DMS53 (cell line): ENCODE measurements at regions not wholly inside any gene's neighbourhood (a gene's known extent, or its start where the extent isn't known, plus 50 kb on each side); places are given as distances from the start of the nearest gene placed in this dataset.

Source experiments
- DNase-seq: peaks from one replicate; lab custom pipeline; 2025; lab: John Stamatoyannopoulos, UW

- DNase-seq = no peak
These were observed 545.9 kb downstream of the PLPP3 start for GRCh38 chr1:56033321-56034037.

- DNase-seq = no peak
These were observed 547.2 kb downstream of the PLPP3 start for GRCh38 chr1:56032096-56032676.

GRCh38 chr1:56031001-56031400, 548.4 kb downstream of the PLPP3 start:
- no peak for DNase-seq

- DNase-seq = peak; percentile 91
These were observed 549.9 kb downstream of the PLPP3 start for GRCh38 chr1:56029319-56030003.

- DNase-seq = no peak
These were observed 550.5 kb downstream of the PLPP3 start for GRCh38 chr1:56028911-56029310.

- no peak for DNase-seq
These were observed 551.1 kb downstream of the PLPP3 start for GRCh38 chr1:56028244-56028643.

- DNase-seq = peak; percentile 95
These were observed 553.4 kb downstream of the PLPP3 start for GRCh38 chr1:56025942-56026341.

GRCh38 chr1:56024155-56024554, 555.2 kb downstream of the PLPP3 start:
- no peak for DNase-seq

- DNase-seq = no peak
These were observed 559.4 kb downstream of the PLPP3 start for GRCh38 chr1:56019922-56020321.

- no peak for DNase-seq
These were observed 559.9 kb downstream of the PLPP3 start for GRCh38 chr1:56019472-56019871.

GRCh38 chr1:56017336-56017735, 562.0 kb downstream of the PLPP3 start:
- DNase-seq = peak; percentile 24

GRCh38 chr1:56003846-56004245, 575.5 kb downstream of the PLPP3 start:
- DNase-seq = no peak

- DNase-seq = no peak
These were observed 577.1 kb downstream of the PLPP3 start for GRCh38 chr1:56002231-56002630.

- no peak for DNase-seq
These were observed 578.9 kb downstream of the PLPP3 start for GRCh38 chr1:56000424-56000823.

GRCh38 chr1:55997536-55997935, 581.8 kb downstream of the PLPP3 start:
- no peak for DNase-seq

GRCh38 chr1:55993646-55994318, 585.6 kb downstream of the PLPP3 start:
- DNase-seq = no peak

GRCh38 chr1:55990007-55990406, 589.4 kb downstream of the PLPP3 start:
- DNase-seq = no peak

GRCh38 chr1:55988963-55989452, 590.4 kb downstream of the PLPP3 start:
- DNase-seq = no peak

- DNase-seq = no peak
These were observed 591.7 kb downstream of the PLPP3 start for GRCh38 chr1:55987491-55988249.

- DNase-seq = no peak
These were observed 593.4 kb downstream of the PLPP3 start for GRCh38 chr1:55986003-55986402.

GRCh38 chr1:55981010-55981650, 598.2 kb downstream of the PLPP3 start:
- no peak for DNase-seq
